ENCODE measurements at regions not wholly inside any gene's neighbourhood (a gene's known extent, or its start where the extent isn't known, plus 50 kb on each side); places are given as distances from the start of the nearest gene placed in this dataset.

- no peak for ATAC-seq
Observed at GRCh38 chr1:222921945-222922344, 107.1 kb downstream of the DISP1 start.

DNA sequence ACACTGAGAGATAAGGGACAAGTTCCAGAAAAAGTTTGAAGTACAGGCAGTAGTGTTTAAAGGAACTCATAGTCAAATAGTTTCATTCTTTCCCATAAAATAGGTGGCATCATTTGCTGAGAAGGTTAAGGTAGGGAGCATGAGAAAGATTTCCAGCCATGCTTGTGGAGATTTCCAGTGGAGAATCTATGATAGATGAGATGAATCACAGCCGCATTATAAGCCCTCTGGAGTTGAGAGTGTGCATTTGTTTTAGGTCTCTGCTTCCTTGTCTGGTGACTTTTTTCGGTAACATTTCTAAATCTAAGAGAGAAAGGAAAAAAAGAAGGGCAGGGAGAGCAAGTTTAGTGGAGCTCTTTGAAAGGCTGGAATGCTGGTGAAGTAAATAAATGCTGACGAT, 108.7 kb downstream of the DISP1 start:
- Histone ChIP-seq H3K4me3 (no peak overlapping the region), H3K4me1 (peaks cover 0 to 26% (median 17%) of the 10 kb centered on the region in 12 donors), H3K36me3 (no peaks in the 10 kb centered on the region), H3K9me3 (no peaks in the 10 kb centered on the region), H3K27ac (peak overlapping the region in 2 of 12 donors; percentile 7 to 40), H3K27me3 (no peaks in the 10 kb centered on the region)
- 66 to 77% (median 70%) methylated on average over 3 of the region's 3 CpGs for WGBS, 4 donors
- ATAC-seq (no peak), DNase-seq (no peak)
- TF ChIP-seq POLR2A (IDR thresholded peaks at IDR 0.05) (no peak), CTCF (IDR thresholded peaks at IDR 0.05) (no peak)
- intact Hi-C loops (cut with DNase I): loop anchor here in 2 of 10 donors (5.0 to 10.0 kb wide), 2 partner anchors 109 to 116 kb away; partner anchors contain the start of gene DISP1 (in 1 of the 2)

More at GRCh38 chr1:222921945-222922344, 107.1 kb downstream of the DISP1 start:
- Histone ChIP-seq H3K9me3 (peaks cover 0 to 13% (median 0%) of the 10 kb centered on the region in 12 donors), H3K4me3 (no peak overlapping the region), H3K4me1 (peaks cover 0 to 20% (median 12%) of the 10 kb centered on the region in 12 donors), H3K27me3 (no peaks in the 10 kb centered on the region), H3K36me3 (no peaks in the 10 kb centered on the region), H3K27ac (no peak overlapping the region)
- DNase-seq: no peak
- intact Hi-C loops (cut with DNase I): loop anchor here in 2 of 10 donors (5.0 to 10.0 kb wide), 2 partner anchors 107 to 115 kb away; partner anchors contain the start of gene DISP1 (in 1 of the 2)
- TF ChIP-seq POLR2A (IDR thresholded peaks at IDR 0.05): no peak
- TF ChIP-seq CTCF (IDR thresholded peaks at IDR 0.05): no peak
- 93 to 100% (median 95%) methylated on average over 1 of the region's 1 CpG for WGBS, 4 donors

DNA sequence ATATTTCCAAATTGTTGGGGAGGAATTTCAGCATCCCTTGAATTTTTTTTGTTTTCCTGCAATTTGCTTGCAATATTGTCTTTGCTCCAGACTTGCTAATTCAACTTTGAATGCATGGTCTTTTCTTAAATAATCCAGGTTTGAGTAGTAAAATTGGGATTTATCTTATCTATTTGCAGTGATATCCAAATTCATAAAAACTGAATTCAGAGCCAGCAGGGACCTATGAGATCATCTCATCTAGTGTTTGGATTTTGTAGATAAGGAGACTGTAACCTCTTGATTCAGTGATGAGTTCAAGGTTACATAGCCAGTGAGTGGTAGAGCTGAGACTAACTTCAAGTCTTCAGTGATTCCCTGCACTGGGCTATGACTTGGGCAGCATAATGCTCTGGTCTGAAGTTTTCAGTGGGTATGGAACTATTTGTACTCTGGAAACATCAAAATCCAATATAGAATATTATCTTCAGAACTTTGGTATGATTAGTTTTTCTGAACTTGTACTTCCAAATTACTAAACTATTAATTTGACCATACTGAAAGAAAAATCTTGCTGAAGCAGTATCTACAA, 109.4 kb downstream of the DISP1 start:
- ATAC-seq: no peak
- H3K27ac ChIP-seq: peak overlapping the region in 2 of 12 donors; percentile 7 to 40
- intact Hi-C loops (cut with DNase I): loop anchor here in 2 of 10 donors (5.0 to 10.0 kb wide), 2 partner anchors 109 to 117 kb away; partner anchors contain the start of gene DISP1 (in 1 of the 2)

More for the DNA sequence above, 109.4 kb downstream of the DISP1 start:
- Histone ChIP-seq H3K9me3 (no peaks in the 10 kb centered on the region), H3K27me3 (no peaks in the 10 kb centered on the region), H3K4me1 (peaks cover 0 to 26% (median 19%) of the 10 kb centered on the region in 12 donors), H3K4me3 (no peak overlapping the region), H3K36me3 (no peaks in the 10 kb centered on the region)
- no peak for DNase-seq
- TF ChIP-seq CTCF (IDR thresholded peaks at IDR 0.05): no peak
- TF ChIP-seq POLR2A (IDR thresholded peaks at IDR 0.05): no peak

All from heart left ventricle (tissue), 16 donors.